GM23248 (cell line): ENCODE measurements at regions not wholly inside any gene's neighbourhood (a gene's known extent, or its start where the extent isn't known, plus 50 kb on each side); places are given as distances from the start of the nearest gene placed in this dataset.
"Not testable (repeated sequence)": the region's sequence is repeated elsewhere in the genome, so short reads cannot be mapped to it uniquely, and the experiment has no call there.

Source experiments
- EZH2 ChIP-seq: fragments of 200-600 bp; sonication (generic); IDR thresholded peaks from 2 replicates; pipeline ENCODE4 v1.6.1; 2018; ENCODE audit warnings: antibody characterized with exemption, mild to moderate bottlenecking; ENCODE audit not compliant: insufficient read depth, poor library complexity, severe bottlenecking
- EZH2phosphoT487 ChIP-seq: fragments of 200-600 bp; sonication (generic); IDR thresholded peaks from 2 replicates; pipeline ENCODE4 v1.6.1; 2018; ENCODE audit warnings: antibody characterized with exemption, moderate library complexity, mild to moderate bottlenecking, low read depth; ENCODE audit not compliant: insufficient read depth

DNA sequence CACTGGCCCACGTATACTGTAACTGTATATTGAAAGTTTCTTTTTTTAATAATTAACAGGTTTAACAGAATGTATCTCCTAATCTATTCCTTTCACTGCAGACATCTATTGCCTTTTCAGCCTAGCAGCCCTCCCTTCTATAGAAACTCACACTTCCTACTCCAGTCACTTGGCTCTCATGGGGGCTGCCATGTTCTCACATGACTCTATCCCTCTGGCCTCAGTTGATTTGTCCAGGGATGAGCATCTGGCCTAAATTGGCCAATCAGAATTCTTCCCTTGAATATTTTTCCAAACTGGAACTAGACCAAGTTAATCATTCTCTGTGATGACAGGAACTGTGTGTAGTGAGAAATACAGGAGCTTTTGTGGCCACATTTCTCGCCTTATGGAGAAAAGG, 166.1 kb downstream of the DEFB131A start:
- not testable (repeated sequence) for TF ChIP-seq EZH2, EZH2phosphoT487
